GM23248 (cell line): ENCODE measurements at regions not wholly inside any gene's neighbourhood (a gene's known extent, or its start where the extent isn't known, plus 50 kb on each side); places are given as distances from the start of the nearest gene placed in this dataset.

Experiments used
- DNase-seq: peaks from one replicate; pipeline ENCODE4 v3.0.0-alpha.2; 2015
- H2AFZ ChIP-seq: fragments of 200-600 bp; sonication (generic); 2 replicates; pipeline ENCODE4 v1.6.1; 2016; ENCODE audit warnings: antibody characterized with exemption
- H3F3A ChIP-seq: fragments of 200-600 bp; sonication (generic); 2 replicates; pipeline ENCODE4 v1.6.1; 2016; ENCODE audit warnings: mild to moderate bottlenecking, antibody characterized with exemption, mixed run types; ENCODE audit not compliant: insufficient read depth
- H3K27ac ChIP-seq: fragments of 200-600 bp; sonication (generic); 2 replicates; pipeline ENCODE4 v1.5.1; 2016; ENCODE audit warnings: mild to moderate bottlenecking
- H3K27me3 ChIP-seq: fragments of 200-600 bp; sonication (generic); replicated peaks from 2 replicates; pipeline ENCODE4 v1.6.1; 2016; ENCODE audit warnings: mild to moderate bottlenecking; ENCODE audit not compliant: insufficient read depth
- H3K36me3 ChIP-seq: fragments of 200-600 bp; sonication (generic); 2 replicates; pipeline ENCODE4 v1.6.1; 2016; ENCODE audit warnings: low read depth, mild to moderate bottlenecking
- H3K4me1 ChIP-seq: fragments of 200-600 bp; sonication (generic); 2 replicates; pipeline ENCODE4 v1.6.1; 2016; ENCODE audit warnings: mild to moderate bottlenecking; ENCODE audit not compliant: insufficient read depth
- H3K4me2 ChIP-seq: fragments of 200-600 bp; sonication (generic); one replicate; pipeline ENCODE4 v1.6.1; 2016; ENCODE audit warnings: mild to moderate bottlenecking; ENCODE audit not compliant: unreplicated experiment
- H3K4me3 ChIP-seq: fragments of 200-600 bp; sonication (generic); 2 replicates; pipeline ENCODE4 v1.5.1; 2016; ENCODE audit warnings: mild to moderate bottlenecking
- H3K79me2 ChIP-seq: fragments of 200-600 bp; sonication (generic); 2 replicates; pipeline ENCODE4 v1.6.1; 2016; ENCODE audit warnings: mild to moderate bottlenecking; ENCODE audit not compliant: insufficient read depth
- H3K9ac ChIP-seq: fragments of 200-600 bp; sonication (generic); 2 replicates; pipeline ENCODE4 v1.6.1; 2016; ENCODE audit warnings: mild to moderate bottlenecking
- H3K9me2 ChIP-seq: fragments of 200-600 bp; sonication (generic); 2 replicates; pipeline ENCODE4 v1.6.1; 2016; ENCODE audit warnings: mixed run types, mild to moderate bottlenecking, moderate library complexity; ENCODE audit not compliant: insufficient read depth
- H3K9me3 ChIP-seq: fragments of 200-600 bp; sonication (generic); one replicate; pipeline ENCODE4 v1.6.1; 2017; ENCODE audit warnings: low read depth
- H4K20me1 ChIP-seq: fragments of 200-600 bp; sonication (generic); 2 replicates; pipeline ENCODE4 v1.6.0; 2016; ENCODE audit not compliant: insufficient read depth
- EZH2 ChIP-seq: fragments of 200-600 bp; sonication (generic); IDR thresholded peaks from 2 replicates; pipeline ENCODE4 v1.6.1; 2018; ENCODE audit warnings: antibody characterized with exemption, mild to moderate bottlenecking; ENCODE audit not compliant: insufficient read depth, poor library complexity, severe bottlenecking
- EZH2phosphoT487 ChIP-seq: fragments of 200-600 bp; sonication (generic); IDR thresholded peaks from 2 replicates; pipeline ENCODE4 v1.6.1; 2018; ENCODE audit warnings: antibody characterized with exemption, moderate library complexity, mild to moderate bottlenecking, low read depth; ENCODE audit not compliant: insufficient read depth
- WGBS, 2 experiments: methylation state at CpG; one replicate each; pipeline ENCODE4 v1.1.6; 2015 to 2017; ENCODE audit warnings: low lambda C conversion rate in 2 of 2, low coverage in 1 of 2; ENCODE audit errors: missing lambda C conversion rate in 2 of 2; 5-methylcytosine and 5-hydroxymethylcytosine counted together
- in situ Hi-C: fragments of 300-500 bp; cut with MboI; formaldehyde crosslinking; loops from 2 replicates; pipeline ENCODE4 v1.15.0; 2020

DNA sequence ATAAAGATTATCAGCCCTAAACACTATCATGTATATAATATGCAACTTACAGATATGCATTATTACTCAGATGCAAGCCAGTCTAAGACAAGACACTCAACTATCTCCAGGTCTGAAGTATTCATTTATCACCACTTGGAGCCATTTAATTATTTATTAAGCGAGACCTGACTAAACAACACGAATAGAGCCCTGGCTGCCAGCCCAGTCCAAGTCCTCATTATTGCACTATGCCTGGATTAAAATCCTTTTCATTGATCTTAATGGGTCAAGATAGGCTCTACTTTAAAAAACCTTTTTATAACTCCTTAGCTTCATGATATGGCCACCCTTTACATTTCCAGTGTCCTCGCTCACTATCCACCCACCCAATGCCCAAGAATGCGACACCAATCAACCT is 183.1 kb upstream of the MARCKS start:
- peaks cover 4% of the 10 kb centered on the region; the same call in 1 of the 2 replicates for H3F3A ChIP-seq
- no peaks in the 10 kb centered on the region for H3K79me2 ChIP-seq
- no peak for DNase-seq
- H3K27me3 ChIP-seq, result no peaks in the 10 kb centered on the region
- 83 to 84% methylated on average over 4 of the region's 4 CpGs for WGBS, 2 experiments
- H3K27ac ChIP-seq, result no peak overlapping the region
- no peak overlapping the region for H2AFZ ChIP-seq
- H3K9ac ChIP-seq, result no peak overlapping the region
- TF ChIP-seq EZH2 (no peak), EZH2phosphoT487 (no peak)
- peaks cover 12% of the 10 kb centered on the region for H3K4me1 ChIP-seq
- H4K20me1 ChIP-seq, result no peaks in the 10 kb centered on the region
- no peak overlapping the region for H3K4me3 ChIP-seq
- no peaks in the 10 kb centered on the region for H3K9me2 ChIP-seq
- in situ Hi-C loops, result no loop called here
- H3K36me3 ChIP-seq, result no peaks in the 10 kb centered on the region
- H3K4me2 ChIP-seq, result no peak overlapping the region
- H3K9me3 ChIP-seq, result no peaks in the 10 kb centered on the region

DNA sequence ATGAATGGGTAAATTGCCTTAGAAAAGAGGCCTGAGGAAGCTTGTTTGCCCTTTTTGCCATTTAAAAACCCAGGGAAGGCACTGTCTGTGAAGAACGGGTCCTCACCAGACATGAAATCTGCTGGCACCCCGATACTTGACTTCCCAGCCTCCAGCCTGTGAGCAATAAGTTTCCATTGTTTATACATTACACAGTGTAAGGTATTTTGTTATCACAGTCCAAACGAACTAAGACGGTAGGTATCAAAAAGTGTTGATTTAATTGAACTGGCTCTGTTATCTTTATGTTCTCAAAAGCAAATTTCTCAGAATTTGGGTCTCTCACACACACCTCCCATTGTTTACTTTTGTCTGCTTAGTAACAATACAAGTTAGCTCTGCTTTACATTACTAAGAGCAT is 181.1 kb upstream of the MARCKS start:
- Histone ChIP-seq H3K36me3 (no peaks in the 10 kb centered on the region), H3K9me3 (no peaks in the 10 kb centered on the region), H4K20me1 (no peaks in the 10 kb centered on the region), H3K9me2 (no peaks in the 10 kb centered on the region), H2AFZ (no peak overlapping the region), H3K27ac (no peak overlapping the region), H3K27me3 (no peaks in the 10 kb centered on the region), H3K79me2 (no peaks in the 10 kb centered on the region), H3F3A (peaks cover 4% of the 10 kb centered on the region; the same call in 1 of the 2 replicates), H3K4me2 (no peak overlapping the region), H3K4me1 (peaks cover 12% of the 10 kb centered on the region), H3K4me3 (no peak overlapping the region), H3K9ac (no peak overlapping the region)
- no peak for DNase-seq
- WGBS, 2 experiments, result 97 to 98% methylated on average over 4 of the region's 4 CpGs
- TF ChIP-seq EZH2, result no peak
- no peak for TF ChIP-seq EZH2phosphoT487
- in situ Hi-C loops, result no loop called here

DNA sequence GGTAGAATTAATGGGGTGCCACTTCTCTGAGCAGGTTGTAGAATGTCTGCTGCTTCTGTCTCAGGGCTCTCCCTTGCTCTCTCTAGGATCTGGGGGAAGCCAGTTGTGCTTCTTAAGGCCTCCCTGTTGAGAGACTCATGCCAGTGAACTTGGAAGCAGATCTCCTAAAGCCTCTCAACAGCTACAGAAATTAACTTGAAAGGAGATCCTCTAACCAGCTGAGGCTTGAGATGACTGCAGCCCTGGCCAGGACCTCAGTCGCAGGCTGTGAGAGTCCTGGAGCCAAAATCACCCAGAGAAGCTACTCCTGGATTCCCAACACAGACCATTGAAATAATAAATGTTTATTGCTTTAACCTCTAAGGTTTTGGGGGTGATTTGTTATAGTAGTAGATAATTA is 180.2 kb upstream of the MARCKS start:
- Histone ChIP-seq H3F3A (peaks cover 4% of the 10 kb centered on the region; the same call in 1 of the 2 replicates), H3K4me3 (no peak overlapping the region), H3K27ac (no peak overlapping the region), H3K9me3 (no peaks in the 10 kb centered on the region), H3K4me2 (no peak overlapping the region), H3K4me1 (peaks cover 12% of the 10 kb centered on the region), H3K9me2 (no peaks in the 10 kb centered on the region), H4K20me1 (no peaks in the 10 kb centered on the region), H3K79me2 (no peaks in the 10 kb centered on the region), H3K36me3 (no peaks in the 10 kb centered on the region), H2AFZ (no peak overlapping the region), H3K27me3 (no peaks in the 10 kb centered on the region), H3K9ac (no peak overlapping the region)
- 100% methylated on average over 1 of the region's 1 CpG for WGBS, 2 experiments
- DNase-seq, result no peak
- TF ChIP-seq EZH2phosphoT487 (no peak), EZH2 (no peak)
- in situ Hi-C loops, result no loop called here

DNA sequence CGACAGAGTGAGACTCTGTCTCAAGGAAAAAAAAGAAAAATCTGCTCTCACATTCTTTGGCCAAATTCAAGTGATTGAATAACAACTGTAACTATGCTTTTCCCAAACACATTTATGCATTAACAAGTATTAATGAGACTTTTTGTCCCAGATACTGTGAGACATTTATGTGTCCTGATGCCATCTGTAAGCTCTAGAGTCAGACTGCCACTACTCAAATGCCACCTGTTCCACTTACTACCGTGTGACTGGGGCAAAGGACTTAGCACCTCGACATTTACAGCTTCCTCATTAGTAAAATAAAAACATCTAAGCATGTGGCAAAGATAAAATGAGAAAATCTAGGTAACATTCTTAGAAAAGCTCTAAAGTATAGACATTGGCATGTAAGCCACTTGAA is 178.1 kb upstream of the MARCKS start:
- Histone ChIP-seq H3K9ac (no peak overlapping the region), H3K79me2 (no peaks in the 10 kb centered on the region), H3K4me1 (no peaks in the 10 kb centered on the region), H3K4me2 (no peak overlapping the region), H3K27me3 (no peaks in the 10 kb centered on the region), H4K20me1 (no peaks in the 10 kb centered on the region), H3K36me3 (no peaks in the 10 kb centered on the region), H3F3A (no peaks in the 10 kb centered on the region), H2AFZ (no peak overlapping the region), H3K9me2 (no peaks in the 10 kb centered on the region), H3K27ac (no peak overlapping the region), H3K9me3 (no peaks in the 10 kb centered on the region), H3K4me3 (no peak overlapping the region)
- in situ Hi-C loops, result no loop called here
- TF ChIP-seq EZH2, result no peak
- no peak for TF ChIP-seq EZH2phosphoT487
- WGBS, 2 experiments, result 72 to 77% methylated on average over 3 of the region's 3 CpGs
- no peak for DNase-seq

DNA sequence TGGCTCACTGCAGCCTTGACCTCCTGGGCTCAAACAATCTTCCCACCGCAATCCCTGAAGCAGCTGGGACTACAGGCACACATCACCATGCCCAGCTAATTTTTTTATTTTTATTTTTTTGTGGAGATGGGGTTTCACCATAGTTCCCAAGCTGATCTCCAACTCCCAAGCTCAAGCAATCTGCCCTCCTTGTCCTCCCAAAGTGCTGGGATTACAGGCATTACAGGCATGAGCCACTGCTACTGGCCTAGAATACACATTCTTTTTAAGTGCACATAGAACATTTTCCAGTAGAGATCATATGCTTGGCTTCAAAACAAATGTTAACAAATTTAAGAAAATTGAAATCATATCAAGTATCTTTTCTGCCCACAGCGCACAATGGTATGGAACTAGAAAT is 176.8 kb upstream of the MARCKS start:
- no peaks in the 10 kb centered on the region for H3F3A ChIP-seq
- no peak overlapping the region for H3K4me2 ChIP-seq
- no peak for DNase-seq
- no peaks in the 10 kb centered on the region for H3K9me2 ChIP-seq
- H3K4me3 ChIP-seq, result no peak overlapping the region
- in situ Hi-C loops, result no loop called here
- no peaks in the 10 kb centered on the region for H4K20me1 ChIP-seq
- no peaks in the 10 kb centered on the region for H3K36me3 ChIP-seq
- no peak overlapping the region for H2AFZ ChIP-seq
- H3K9ac ChIP-seq, result no peak overlapping the region
- 38 to 45% methylated on average over 2 of the region's 2 CpGs for WGBS, 2 experiments
- no peak overlapping the region for H3K27ac ChIP-seq
- H3K9me3 ChIP-seq, result no peaks in the 10 kb centered on the region
- H3K4me1 ChIP-seq, result no peaks in the 10 kb centered on the region
- no peaks in the 10 kb centered on the region for H3K27me3 ChIP-seq
- no peaks in the 10 kb centered on the region for H3K79me2 ChIP-seq
- TF ChIP-seq EZH2phosphoT487, result no peak
